Right lobe of liver (tissue), 4 donors: ENCODE measurements at regions not wholly inside any gene's neighbourhood (a gene's known extent, or its start where the extent isn't known, plus 50 kb on each side); places are given as distances from the start of the nearest gene placed in this dataset.

Experiments
- CTCF ChIP-seq, 4 donors: fragments of 200-600 bp in 3 of 4; fragments of 450-650 bp in 1 of 4; IDR thresholded peaks; one replicate each; pipeline versions ENCODE4 v1.5.1 to v1.8.0; 2016 to 2022; ENCODE audit warnings: antibody characterized with exemption in 4 of 4, mild to moderate bottlenecking in 2 of 4
- POLR2A ChIP-seq: fragments of 450-650 bp; IDR thresholded peaks from one replicate; pipeline ENCODE4 v1.6.1; 2017; ENCODE audit warnings: antibody characterized with exemption, mild to moderate bottlenecking
- donor health status: DM: no; HTN: no; CAD: no.
- donor health status: DM: no; HTN: no; CAD: no.
- donor health status: DM: no; HTN: yes; CAD: no.

GRCh38 chr7:20064181-20064970 is 152.8 kb downstream of the MACC1 start:
- no peak for TF ChIP-seq POLR2A
- TF ChIP-seq CTCF (IDR thresholded peaks at IDR 0.05): no peak
